ENCODE measurements at regions not wholly inside any gene's neighbourhood (a gene's known extent, or its start where the extent isn't known, plus 50 kb on each side); places are given as distances from the start of the nearest gene placed in this dataset.

DNA sequence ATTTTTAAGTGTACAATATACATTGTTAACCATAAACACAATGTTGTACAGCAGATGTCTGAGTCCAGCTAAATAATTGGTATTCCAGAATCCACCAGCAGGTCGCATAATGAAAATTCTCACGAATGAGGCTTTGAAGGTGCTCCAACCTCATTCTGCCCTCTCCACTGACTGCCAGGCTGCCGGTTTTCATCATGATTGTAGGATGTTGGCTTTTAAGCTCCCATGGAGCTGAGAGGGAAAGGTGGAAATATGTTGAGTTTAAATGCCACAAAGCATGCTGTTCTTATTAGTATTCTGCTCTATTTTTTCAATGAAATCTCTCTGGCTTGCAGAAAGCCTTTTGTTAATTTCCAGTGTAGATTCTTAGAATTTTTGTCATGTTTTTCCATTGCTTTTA is 337.2 kb upstream of the DDI1 start:
- Histone ChIP-seq H3K9me3 (replicated peaks; ENCODE audit: control insufficient read depth, insufficient read depth, low read length) (no peaks in the 10 kb centered on the region), H3K36me3 (ENCODE audit: control insufficient read depth in 2 of 2, extremely low read depth in 1 of 2, insufficient read depth in 2 of 2, low read length in 2 of 2) (no peaks in the 10 kb centered on the region), H2AFZ (ENCODE audit: low read depth, low read length) (no peak overlapping the region), H3K27ac (ENCODE audit: insufficient read depth, low read depth, low read length) (no peak overlapping the region), H3K4me2 (ENCODE audit: insufficient read depth, low read length) (no peak overlapping the region), H3K4me1 (ENCODE audit: control insufficient read depth, extremely low read depth, insufficient read depth, low read length) (no peaks in the 10 kb centered on the region), H4K20me1 (replicated peaks; ENCODE audit: control insufficient read depth, extremely low read depth, insufficient read depth, low read length) (no peaks in the 10 kb centered on the region), H3K9me1 (replicated peaks; ENCODE audit: control insufficient read depth, extremely low read depth, insufficient read depth, low read length) (no peaks in the 10 kb centered on the region), H3K79me2 (ENCODE audit: control insufficient read depth, insufficient read depth, low read length) (no peaks in the 10 kb centered on the region), H3K9ac (replicated peaks; ENCODE audit: extremely low read depth, insufficient read depth, low read length) (no peak overlapping the region), H3K27me3 (ENCODE audit: control insufficient read depth in 2 of 2, insufficient read depth in 2 of 2, low read length in 2 of 2) (no peaks in the 10 kb centered on the region), H3K4me3 (replicated peaks in 1 of 3; ENCODE audit: insufficient read depth in 1 of 3, low read depth in 1 of 3, low read length in 3 of 3) (no peak overlapping the region)
- FAIRE-seq (no peak), DNase-seq (ENCODE audit: low read depth, low spot score) (no peak)
- BruUV-seq (replicated peaks) = no TSS peak
- ChIA-PET POLR2A (no interaction called here), CTCF (interaction anchor here (1.0 kb wide), 1 partner anchor 17 kb away, joined by 3 read pairs; no protein-coding TSS in a partner anchor)
- dilution Hi-C loops (cut with MboI; ENCODE audit: extremely low pct_ligation_motif_present, low sequenced_read_pairs) (no loop called here), intact Hi-C loops (cut with micrococcal nuclease) (no loop called here)
- TF ChIP-seq EZH2 (IDR thresholded peaks at IDR 0.05; ENCODE audit: borderline replicate concordance, low read depth, low read length, severe bottlenecking) = no peak
- no peak for TF ChIP-seq MYC (IDR thresholded peaks at IDR 0.05; ENCODE audit: low read depth, low read length)

DNA sequence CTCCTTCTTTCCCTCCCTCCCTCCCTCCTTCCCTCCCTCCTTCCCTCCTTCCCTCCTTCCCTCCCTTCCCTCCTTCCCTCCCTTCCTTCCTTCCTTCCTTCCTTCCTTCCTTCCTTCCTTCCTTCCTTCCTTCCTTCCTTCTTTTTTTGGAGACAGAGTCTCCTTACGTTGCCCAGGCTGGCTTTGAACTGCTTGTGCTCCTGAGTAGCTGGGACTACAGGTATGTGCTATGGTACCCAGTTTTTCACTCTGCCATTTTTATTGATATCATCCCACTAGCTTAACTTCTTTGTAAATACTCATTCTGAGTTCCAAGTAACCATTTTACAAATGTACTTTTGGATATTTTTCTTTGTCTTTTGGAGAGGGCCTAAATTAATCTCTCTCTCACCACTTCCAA is 336.8 kb upstream of the DDI1 start:
- no TSS peak for BruUV-seq (replicated peaks)

More for the DNA sequence above, 336.8 kb upstream of the DDI1 start:
- Histone ChIP-seq H3K4me3 (replicated peaks in 1 of 3; ENCODE audit: insufficient read depth in 1 of 3, low read depth in 1 of 3, low read length in 3 of 3) (no peak overlapping the region), H3K4me2 (ENCODE audit: insufficient read depth, low read length) (no peak overlapping the region), H3K9ac (replicated peaks; ENCODE audit: extremely low read depth, insufficient read depth, low read length) (no peak overlapping the region), H3K4me1 (ENCODE audit: control insufficient read depth, extremely low read depth, insufficient read depth, low read length) (no peaks in the 10 kb centered on the region), H4K20me1 (replicated peaks; ENCODE audit: control insufficient read depth, extremely low read depth, insufficient read depth, low read length) (no peaks in the 10 kb centered on the region), H2AFZ (ENCODE audit: low read depth, low read length) (no peak overlapping the region), H3K27me3 (ENCODE audit: control insufficient read depth in 2 of 2, insufficient read depth in 2 of 2, low read length in 2 of 2) (no peaks in the 10 kb centered on the region), H3K79me2 (ENCODE audit: control insufficient read depth, insufficient read depth, low read length) (no peaks in the 10 kb centered on the region), H3K9me3 (replicated peaks; ENCODE audit: control insufficient read depth, insufficient read depth, low read length) (no peaks in the 10 kb centered on the region), H3K36me3 (ENCODE audit: control insufficient read depth in 2 of 2, extremely low read depth in 1 of 2, insufficient read depth in 2 of 2, low read length in 2 of 2) (no peaks in the 10 kb centered on the region), H3K27ac (ENCODE audit: insufficient read depth, low read depth, low read length) (no peak overlapping the region), H3K9me1 (replicated peaks; ENCODE audit: control insufficient read depth, extremely low read depth, insufficient read depth, low read length) (no peaks in the 10 kb centered on the region)
- dilution Hi-C loops (cut with MboI; ENCODE audit: extremely low pct_ligation_motif_present, low sequenced_read_pairs) = no loop called here
- DNase-seq (ENCODE audit: low read depth, low spot score) (no peak), FAIRE-seq (no peak)
- CTCF ChIA-PET = interaction anchor here (2.6 kb wide), 1 partner anchor 17 kb away, joined by 7 read pairs; no protein-coding TSS in a partner anchor
- no peak for TF ChIP-seq POLR2AphosphoS5 (IDR thresholded peaks at IDR 0.05; ENCODE audit: insufficient read depth, low read depth, low read length)
- TF ChIP-seq MYC (IDR thresholded peaks at IDR 0.05; ENCODE audit: low read depth, low read length) = no peak
- TF ChIP-seq, protein P1, sequence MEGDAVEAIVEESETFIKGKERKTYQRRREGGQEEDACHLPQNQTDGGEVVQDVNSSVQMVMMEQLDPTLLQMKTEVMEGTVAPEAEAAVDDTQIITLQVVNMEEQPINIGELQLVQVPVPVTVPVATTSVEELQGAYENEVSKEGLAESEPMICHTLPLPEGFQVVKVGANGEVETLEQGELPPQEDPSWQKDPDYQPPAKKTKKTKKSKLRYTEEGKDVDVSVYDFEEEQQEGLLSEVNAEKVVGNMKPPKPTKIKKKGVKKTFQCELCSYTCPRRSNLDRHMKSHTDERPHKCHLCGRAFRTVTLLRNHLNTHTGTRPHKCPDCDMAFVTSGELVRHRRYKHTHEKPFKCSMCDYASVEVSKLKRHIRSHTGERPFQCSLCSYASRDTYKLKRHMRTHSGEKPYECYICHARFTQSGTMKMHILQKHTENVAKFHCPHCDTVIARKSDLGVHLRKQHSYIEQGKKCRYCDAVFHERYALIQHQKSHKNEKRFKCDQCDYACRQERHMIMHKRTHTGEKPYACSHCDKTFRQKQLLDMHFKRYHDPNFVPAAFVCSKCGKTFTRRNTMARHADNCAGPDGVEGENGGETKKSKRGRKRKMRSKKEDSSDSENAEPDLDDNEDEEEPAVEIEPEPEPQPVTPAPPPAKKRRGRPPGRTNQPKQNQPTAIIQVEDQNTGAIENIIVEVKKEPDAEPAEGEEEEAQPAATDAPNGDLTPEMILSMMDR (IDR thresholded peaks at IDR 0.05; ENCODE audit: extremely low read depth in 1 of 2, insufficient read depth in 1 of 2, low read depth in 1 of 2, low read length in 2 of 2) = no peak
- TF ChIP-seq EZH2 (IDR thresholded peaks at IDR 0.05; ENCODE audit: borderline replicate concordance, low read depth, low read length, severe bottlenecking) = no peak
- no peak for TF ChIP-seq JUN (IDR thresholded peaks at IDR 0.05; ENCODE audit: borderline replicate concordance, insufficient read depth, insufficient read length, low read depth)
- no peak for TF ChIP-seq GATA2 (IDR thresholded peaks at IDR 0.05; ENCODE audit: insufficient read depth, insufficient read length, low read depth, low read length)
- no peak for TF ChIP-seq POLR2A (IDR thresholded peaks at IDR 0.05; ENCODE audit: low read depth, low read length)
- no peak for TF ChIP-seq FOS (IDR thresholded peaks at IDR 0.05; ENCODE audit: borderline replicate concordance, insufficient read depth, low read length)
- POLR2A ChIA-PET = no interaction called here
- intact Hi-C loops (cut with micrococcal nuclease) = no loop called here
